GM12891 (cell line): ENCODE measurements at regions not wholly inside any gene's neighbourhood (a gene's known extent, or its start where the extent isn't known, plus 50 kb on each side); places are given as distances from the start of the nearest gene placed in this dataset.

Experiments used
- DNase-seq: peaks from one replicate; pipeline ENCODE4 v3.0.0; 2011; ENCODE audit warnings: low spot score; ENCODE audit not compliant: insufficient read length
- FAIRE-seq: peaks from 2 replicates; lab custom pipeline; 2011; peaks lifted over from hg19 to GRCh38; lab: Jason Lieb, UNC
- PAX5 ChIP-seq: IDR thresholded peaks from 2 replicates; pipeline ENCODE4 v1.6.1; 2011; ENCODE audit warnings: low read length, moderate library complexity, mild to moderate bottlenecking; ENCODE audit not compliant: insufficient read depth, severe bottlenecking
- POLR2A ChIP-seq: IDR thresholded peaks from 2 replicates; pipeline ENCODE4 v1.6.1; 2011; ENCODE audit warnings: low read depth, low read length, control low read depth
- POLR2AphosphoS5 ChIP-seq: IDR thresholded peaks from 2 replicates; pipeline ENCODE4 v1.6.1; 2011; ENCODE audit warnings: low read depth, low read length, control low read depth
- POU2F2 ChIP-seq: IDR thresholded peaks from 2 replicates; pipeline ENCODE4 v1.6.1; 2011; ENCODE audit warnings: low read depth, mild to moderate bottlenecking, control low read depth, low read length, moderate library complexity
- SPI1 ChIP-seq: IDR thresholded peaks from 2 replicates; pipeline ENCODE4 v1.6.1; 2011; ENCODE audit warnings: low read depth, low read length, control low read depth
- TAF1 ChIP-seq: IDR thresholded peaks from 2 replicates; pipeline ENCODE4 v1.6.1; 2011; ENCODE audit warnings: low read depth, low read length, control low read depth

- FAIRE-seq (no peak), DNase-seq (no peak)
- TF ChIP-seq PAX5 (no peak), POU2F2 (no peak), TAF1 (no peak), POLR2AphosphoS5 (no peak), POLR2A (no peak), SPI1 (no peak)
Measured at GRCh38 chr5:141779503-141779973, 97.5 kb upstream of the ARAP3 start.

GRCh38 chr5:141778683-141779082 lies 96.7 kb upstream of the ARAP3 start:
- TF ChIP-seq POU2F2 (no peak), SPI1 (no peak), TAF1 (no peak), PAX5 (no peak), POLR2AphosphoS5 (no peak), POLR2A (no peak)
- DNase-seq (no peak), FAIRE-seq (no peak)

- no peak for DNase-seq
- no peak for FAIRE-seq
- TF ChIP-seq POU2F2: no peak
- no peak for TF ChIP-seq POLR2AphosphoS5
- TF ChIP-seq POLR2A: no peak
- TF ChIP-seq SPI1: no peak
- no peak for TF ChIP-seq PAX5
- TF ChIP-seq TAF1: no peak
Measured at GRCh38 chr5:141778206-141778605, 96.2 kb upstream of the ARAP3 start.

GRCh38 chr5:141777711-141778110 lies 95.7 kb upstream of the ARAP3 start:
- no peak for TF ChIP-seq POU2F2
- no peak for TF ChIP-seq POLR2A
- TF ChIP-seq PAX5: no peak
- no peak for TF ChIP-seq TAF1
- TF ChIP-seq POLR2AphosphoS5: no peak
- TF ChIP-seq SPI1: no peak
- DNase-seq: no peak
- no peak for FAIRE-seq

GRCh38 chr5:141777130-141777529 lies 95.1 kb upstream of the ARAP3 start:
- DNase-seq: no peak
- no peak for FAIRE-seq
- TF ChIP-seq TAF1 (no peak), POLR2A (no peak), SPI1 (no peak), PAX5 (no peak), POU2F2 (no peak), POLR2AphosphoS5 (no peak)

- no peak for TF ChIP-seq POLR2A
- no peak for TF ChIP-seq POU2F2
- no peak for TF ChIP-seq POLR2AphosphoS5
- TF ChIP-seq PAX5: no peak
- no peak for TF ChIP-seq TAF1
- no peak for TF ChIP-seq SPI1
- FAIRE-seq: no peak
- no peak for DNase-seq
Measured at GRCh38 chr5:141773779-141774562, 91.9 kb upstream of the ARAP3 start.

GRCh38 chr5:141772281-141772680 lies 90.3 kb upstream of the ARAP3 start:
- DNase-seq (no peak), FAIRE-seq (no peak)
- TF ChIP-seq POLR2AphosphoS5: no peak
- no peak for TF ChIP-seq POU2F2
- no peak for TF ChIP-seq PAX5
- TF ChIP-seq SPI1: no peak
- no peak for TF ChIP-seq POLR2A
- no peak for TF ChIP-seq TAF1

- TF ChIP-seq POLR2A (no peak), PAX5 (no peak), POLR2AphosphoS5 (no peak), POU2F2 (no peak), TAF1 (no peak), SPI1 (no peak)
- no peak for DNase-seq
- FAIRE-seq: no peak
Measured at GRCh38 chr5:141771562-141771961, 89.5 kb upstream of the ARAP3 start.

GRCh38 chr5:141771031-141771430 lies 89.0 kb upstream of the ARAP3 start:
- TF ChIP-seq POLR2AphosphoS5 (no peak), SPI1 (no peak), POLR2A (no peak), POU2F2 (no peak), TAF1 (no peak), PAX5 (no peak)
- FAIRE-seq: no peak
- no peak for DNase-seq
